Spleen (tissue), 7 donors: ENCODE measurements at regions not wholly inside any gene's neighbourhood (a gene's known extent, or its start where the extent isn't known, plus 50 kb on each side); places are given as distances from the start of the nearest gene placed in this dataset.

Experiments
- CTCF ChIP-seq, 11 experiments: fragments of 200-600 bp in 7 of 11; fragments of 450-650 bp in 4 of 11; sonication (generic) in 4 of 11; IDR thresholded peaks in 8 of 11; conservative IDR thresholded peaks in 3 of 11; 1 replicate in 7 of 11; 2 replicates in 4 of 11; pipeline versions ENCODE4 v1.4.0 to v1.8.0; 2016 to 2021; ENCODE audit warnings: antibody characterized with exemption in 11 of 11, inconsistent platforms in 4 of 11, mild to moderate bottlenecking in 1 of 11
- POLR2A ChIP-seq, 3 donors: fragments of 450-650 bp; IDR thresholded peaks; one replicate each; pipeline ENCODE4 v1.5.1; 2017; ENCODE audit warnings: antibody characterized with exemption in 3 of 3, mild to moderate bottlenecking in 1 of 3
- donor health status: DM: no; HTN: no; CAD: no; lungs with moderate emphysema.
- donor health status: DM: no; HTN: no; CAD: no.
- donor health status: DM: no; HTN: no; CAD: no.

GRCh38 chr1:60152891-60153290, 79.3 kb upstream of the C1orf87 start:
- TF ChIP-seq CTCF (IDR thresholded peaks at IDR 0.05 in 8 of 11, conservative IDR thresholded peaks at IDR 0.05 in 3 of 11) (no peak), POLR2A (IDR thresholded peaks at IDR 0.05) (no peak)
